T-helper 17 cell (primary cell): ENCODE measurements at regions not wholly inside any gene's neighbourhood (a gene's known extent, or its start where the extent isn't known, plus 50 kb on each side); places are given as distances from the start of the nearest gene placed in this dataset.

Source experiments
- ATAC-seq: fragments of 150-1000 bp; cut with Tn5 transposase; 2 replicates; pipeline ENCODE4 v1.10.0; 2021; ENCODE audit warnings: mild to moderate bottlenecking, moderate library complexity
- DNase-seq, 3 donors: peaks; one replicate each; pipeline versions ENCODE4 v3.0.0 to v3.0.0-alpha.2; 2020 to 2021
- H3K9me3 ChIP-seq: one replicate; pipeline ENCODE4 v1.7.0; 2013; ENCODE audit warnings: low read length, mild to moderate bottlenecking; ENCODE audit not compliant: control insufficient read depth, poor library complexity, severe bottlenecking
- H3K27ac Mint-ChIP-seq: one replicate; pipeline ENCODE4 v1.8.0; 2022; ENCODE audit warnings: mild to moderate bottlenecking, moderate library complexity, mixed read lengths
- H3K27me3 Mint-ChIP-seq: one replicate; pipeline ENCODE4 v1.8.0; 2022; ENCODE audit warnings: mixed read lengths
- H3K36me3 Mint-ChIP-seq: one replicate; pipeline ENCODE4 v1.8.0; 2022; ENCODE audit warnings: low read depth, mixed read lengths
- H3K4me1 Mint-ChIP-seq: one replicate; pipeline ENCODE4 v1.8.0; 2022; ENCODE audit warnings: mild to moderate bottlenecking, mixed read lengths
- H3K4me3 Mint-ChIP-seq: one replicate; pipeline ENCODE4 v1.8.0; 2022; ENCODE audit warnings: mild to moderate bottlenecking, moderate library complexity, mixed read lengths

GRCh38 chrY:8764184-8764583, 573.1 kb upstream of the TSPY4 start:
- no peaks in the 10 kb centered on the region for H3K27me3 Mint-ChIP-seq
- no peaks in the 10 kb centered on the region for H3K9me3 ChIP-seq

GRCh38 chrY:8781184-8781890, 555.9 kb upstream of the TSPY4 start:
- H3K9me3 ChIP-seq = no peaks in the 10 kb centered on the region
- Mint-ChIP-seq H3K27ac (no peak overlapping the region), H3K4me1 (no peaks in the 10 kb centered on the region), H3K36me3 (no peaks in the 10 kb centered on the region), H3K4me3 (no peak overlapping the region), H3K27me3 (no peaks in the 10 kb centered on the region)
- DNase-seq (no peak), ATAC-seq (no peak)

More at GRCh38 chrY:8764184-8764583, 573.1 kb upstream of the TSPY4 start:
- H3K4me3 Mint-ChIP-seq = no peak overlapping the region
- no peak overlapping the region for H3K27ac Mint-ChIP-seq
- no peaks in the 10 kb centered on the region for H3K36me3 Mint-ChIP-seq
- ATAC-seq (no peak), DNase-seq (no peak)
- no peaks in the 10 kb centered on the region for H3K4me1 Mint-ChIP-seq

- Mint-ChIP-seq H3K27me3 (peaks cover 2% of the 10 kb centered on the region), H3K27ac (no peak overlapping the region), H3K4me1 (no peaks in the 10 kb centered on the region)
Measured at GRCh38 chrY:8794561-8794960, 542.7 kb upstream of the TSPY4 start.

GRCh38 chrY:8804317-8804716, 532.9 kb upstream of the TSPY4 start:
- H3K9me3 ChIP-seq = no peaks in the 10 kb centered on the region
- DNase-seq (no peak), ATAC-seq (no peak)
- no peaks in the 10 kb centered on the region for H3K4me1 Mint-ChIP-seq
- no peaks in the 10 kb centered on the region for H3K27me3 Mint-ChIP-seq
- no peaks in the 10 kb centered on the region for H3K36me3 Mint-ChIP-seq
- H3K4me3 Mint-ChIP-seq = no peak overlapping the region
- no peak overlapping the region for H3K27ac Mint-ChIP-seq

More at GRCh38 chrY:8794561-8794960, 542.7 kb upstream of the TSPY4 start:
- no peaks in the 10 kb centered on the region for H3K9me3 ChIP-seq
- ATAC-seq (no peak), DNase-seq (no peak)
- H3K4me3 Mint-ChIP-seq = no peak overlapping the region
- no peaks in the 10 kb centered on the region for H3K36me3 Mint-ChIP-seq

GRCh38 chrY:8807648-8808408, 529.4 kb upstream of the TSPY4 start:
- H3K4me3 Mint-ChIP-seq = no peak overlapping the region
- H3K36me3 Mint-ChIP-seq = no peaks in the 10 kb centered on the region
- H3K27ac Mint-ChIP-seq = no peak overlapping the region
- DNase-seq (no peak), ATAC-seq (no peak)
- no peaks in the 10 kb centered on the region for H3K27me3 Mint-ChIP-seq
- no peaks in the 10 kb centered on the region for H3K4me1 Mint-ChIP-seq
- H3K9me3 ChIP-seq = no peaks in the 10 kb centered on the region

GRCh38 chrY:8808611-8809010, 528.7 kb upstream of the TSPY4 start:
- ATAC-seq (no peak), DNase-seq (no peak)
- no peak overlapping the region for H3K27ac Mint-ChIP-seq
- H3K4me1 Mint-ChIP-seq = no peaks in the 10 kb centered on the region
- no peaks in the 10 kb centered on the region for H3K27me3 Mint-ChIP-seq
- H3K9me3 ChIP-seq = no peaks in the 10 kb centered on the region
- no peaks in the 10 kb centered on the region for H3K36me3 Mint-ChIP-seq
- no peak overlapping the region for H3K4me3 Mint-ChIP-seq

- no peaks in the 10 kb centered on the region for H3K36me3 Mint-ChIP-seq
- no peak for DNase-seq
- ATAC-seq = no peak
- no peak overlapping the region for H3K27ac Mint-ChIP-seq
- H3K9me3 ChIP-seq = no peaks in the 10 kb centered on the region
- H3K4me3 Mint-ChIP-seq = no peak overlapping the region
- no peaks in the 10 kb centered on the region for H3K27me3 Mint-ChIP-seq
- H3K4me1 Mint-ChIP-seq = no peaks in the 10 kb centered on the region
Measured at GRCh38 chrY:8809076-8809475, 528.2 kb upstream of the TSPY4 start.

- no peaks in the 10 kb centered on the region for H3K27me3 Mint-ChIP-seq
- H3K9me3 ChIP-seq = no peaks in the 10 kb centered on the region
- no peaks in the 10 kb centered on the region for H3K4me1 Mint-ChIP-seq
- no peak overlapping the region for H3K4me3 Mint-ChIP-seq
- no peak overlapping the region for H3K27ac Mint-ChIP-seq
- ATAC-seq (no peak), DNase-seq (no peak)
- H3K36me3 Mint-ChIP-seq = no peaks in the 10 kb centered on the region
Measured at GRCh38 chrY:8814143-8814542, 523.1 kb upstream of the TSPY4 start.

- no peaks in the 10 kb centered on the region for H3K36me3 Mint-ChIP-seq
- H3K4me3 Mint-ChIP-seq = no peak overlapping the region
- no peaks in the 10 kb centered on the region for H3K27me3 Mint-ChIP-seq
- DNase-seq (no peak), ATAC-seq (no peak)
- no peaks in the 10 kb centered on the region for H3K4me1 Mint-ChIP-seq
- H3K27ac Mint-ChIP-seq = no peak overlapping the region
- H3K9me3 ChIP-seq = no peaks in the 10 kb centered on the region
Measured at GRCh38 chrY:8815616-8816015, 521.6 kb upstream of the TSPY4 start.

- Mint-ChIP-seq H3K27ac (no peak overlapping the region), H3K27me3 (no peaks in the 10 kb centered on the region), H3K4me1 (no peaks in the 10 kb centered on the region), H3K4me3 (no peak overlapping the region), H3K36me3 (no peaks in the 10 kb centered on the region)
- no peaks in the 10 kb centered on the region for H3K9me3 ChIP-seq
- no peak for DNase-seq
- no peak for ATAC-seq
Measured at GRCh38 chrY:8820032-8820431, 517.2 kb upstream of the TSPY4 start.

- Mint-ChIP-seq H3K4me1 (no peaks in the 10 kb centered on the region), H3K36me3 (no peaks in the 10 kb centered on the region), H3K4me3 (no peak overlapping the region), H3K27ac (no peak overlapping the region), H3K27me3 (no peaks in the 10 kb centered on the region)
- no peaks in the 10 kb centered on the region for H3K9me3 ChIP-seq
- ATAC-seq = no peak
- DNase-seq = no peak
Measured at GRCh38 chrY:8821106-8821505, 516.2 kb upstream of the TSPY4 start.

- ATAC-seq = no peak
Measured at GRCh38 chrY:8852278-8852677, 485.0 kb upstream of the TSPY4 start.

GRCh38 chrY:8888371-8888770, 448.9 kb upstream of the TSPY4 start:
- no peak for DNase-seq
- no peaks in the 10 kb centered on the region for H3K9me3 ChIP-seq
- Mint-ChIP-seq H3K4me1 (no peaks in the 10 kb centered on the region), H3K36me3 (no peaks in the 10 kb centered on the region), H3K4me3 (no peak overlapping the region), H3K27ac (no peak overlapping the region), H3K27me3 (peaks cover 5% of the 10 kb centered on the region)
- no peak for ATAC-seq

More at GRCh38 chrY:8852278-8852677, 485.0 kb upstream of the TSPY4 start:
- Mint-ChIP-seq H3K4me1 (no peaks in the 10 kb centered on the region), H3K36me3 (no peaks in the 10 kb centered on the region), H3K27me3 (no peaks in the 10 kb centered on the region), H3K4me3 (no peak overlapping the region), H3K27ac (no peak overlapping the region)
- DNase-seq = no peak
- no peaks in the 10 kb centered on the region for H3K9me3 ChIP-seq

GRCh38 chrY:8897876-8898275, 439.4 kb upstream of the TSPY4 start:
- Mint-ChIP-seq H3K27ac (no peak overlapping the region), H3K36me3 (no peaks in the 10 kb centered on the region), H3K4me1 (no peaks in the 10 kb centered on the region), H3K27me3 (peaks cover under 1% of the 10 kb centered on the region), H3K4me3 (no peak overlapping the region)
- ATAC-seq (no peak), DNase-seq (no peak)
- H3K9me3 ChIP-seq = no peaks in the 10 kb centered on the region
